K562 (cell line): ENCODE measurements at regions not wholly inside any gene's neighbourhood (a gene's known extent, or its start where the extent isn't known, plus 50 kb on each side); places are given as distances from the start of the nearest gene placed in this dataset.

Source experiments
- ATAC-seq: fragments of 200-7000 bp; cut with Tn5 transposase; 3 replicates; pipeline ENCODE4 v1.9.1; 2020; ENCODE audit warnings: moderate library complexity
- BruUV-seq: library from RNA; stranded (reverse); fragments of 400-500 nt; replicated peaks from 2 replicates; lab custom pipeline; 2021; lab: Mats Ljungman, UMichigan
- CTCF ChIA-PET: fragments of 300-600 bp; formaldehyde crosslinking; extraction: SDS; loops from one replicate; lab custom pipeline; 2021; ENCODE audit warnings: low intra/inter-chr PET ratio; lab: Yijun Ruan, JAX
- POLR2A ChIA-PET: fragments of 300-600, 350-650 bp; sonication (Branson Sonifier 250); formaldehyde crosslinking; extraction: SDS; loops from one replicate; lab custom pipeline; 2021; ENCODE audit warnings: antibody characterized with exemption, inconsistent platforms; lab: Yijun Ruan, JAX
- DNase-seq, 4 experiments: peaks; one replicate each; pipeline versions ENCODE4 v3.0.0 to v3.0.0-alpha.2; 2011 to 2018; ENCODE audit warnings: low spot score in 3 of 4, mixed read lengths in 3 of 4; ENCODE audit errors: extremely low read depth in 1 of 4
- FAIRE-seq: peaks from 2 replicates; lab custom pipeline; 2011; peaks lifted over from hg19 to GRCh38; lab: Jason Lieb, UNC
- H2AFZ ChIP-seq: 2 replicates; pipeline ENCODE4 v1.6.0; 2011; ENCODE audit warnings: low read depth, low read length, control low read depth, inconsistent platforms
- H3K27ac ChIP-seq: fragments of 200-600 bp; 3 replicates; pipeline ENCODE4 v1.8.0; 2011; ENCODE audit warnings: low read depth, mild to moderate bottlenecking, control low read depth, inconsistent platforms, low read length, moderate library complexity, mixed read lengths; ENCODE audit errors: extremely low read depth
- H3K27me3 ChIP-seq, 2 experiments: fragments of 300-600 bp in 1 of 2; 2 replicates in 1 of 2; 3 replicates in 1 of 2; pipeline versions ENCODE4 v1.6.0 to v1.8.0; 2011; ENCODE audit warnings: inconsistent platforms in 2 of 2, low read length in 2 of 2, mild to moderate bottlenecking in 1 of 2, mixed read lengths in 1 of 2, moderate library complexity in 1 of 2; ENCODE audit not compliant: control insufficient read depth in 2 of 2, insufficient read depth in 2 of 2
- H3K36me3 ChIP-seq: fragments of 300-600 bp; 3 replicates; pipeline ENCODE4 v1.8.0; 2011; ENCODE audit warnings: mild to moderate bottlenecking, low read length, inconsistent platforms; ENCODE audit not compliant: control insufficient read depth, insufficient read depth
- H3K4me1 ChIP-seq, 2 experiments: fragments of 200-600 bp in 1 of 2; replicated peaks in 1 of 2; 2 replicates in 1 of 2; 3 replicates in 1 of 2; pipeline versions ENCODE4 v1.5.1 to v1.8.0; 2011; ENCODE audit warnings: inconsistent platforms in 2 of 2, low read length in 2 of 2, mild to moderate bottlenecking in 1 of 2, mixed read lengths in 1 of 2, moderate library complexity in 1 of 2; ENCODE audit not compliant: control insufficient read depth in 2 of 2, insufficient read depth in 2 of 2
- H3K4me2 ChIP-seq: 2 replicates; pipeline ENCODE4 v1.6.1; 2011; ENCODE audit warnings: low read length, control low read depth, inconsistent platforms, mixed read lengths; ENCODE audit not compliant: insufficient read depth
- H3K4me3 ChIP-seq: fragments of 200-600 bp; sonication (generic), shearing (Covaris generic); 2 replicates; pipeline ENCODE4 v1.5.1; 2016; ENCODE audit warnings: control low read depth, inconsistent platforms
- H3K79me2 ChIP-seq: fragments of 200-600 bp; 3 replicates; pipeline ENCODE4 v1.8.0; 2011; ENCODE audit warnings: low read length, inconsistent platforms; ENCODE audit not compliant: control insufficient read depth, insufficient read depth
- H3K9ac ChIP-seq, 2 experiments: 2 replicates each; pipeline versions ENCODE4 v1.6.0 to v1.6.1; 2011; ENCODE audit warnings: low read depth in 2 of 2, low read length in 2 of 2, control low read depth in 1 of 2, inconsistent platforms in 1 of 2, mild to moderate bottlenecking in 1 of 2, mixed read lengths in 1 of 2; ENCODE audit not compliant: insufficient read depth in 1 of 2
- H3K9me1 ChIP-seq: one replicate; pipeline ENCODE4 v1.6.0; 2011; ENCODE audit warnings: inconsistent platforms, mild to moderate bottlenecking, low read length, moderate library complexity; ENCODE audit not compliant: control insufficient read depth, insufficient read depth
- H3K9me3 ChIP-seq: replicated peaks from 2 replicates; pipeline ENCODE4 v1.5.1; 2011; ENCODE audit warnings: low read depth, low read length, inconsistent platforms; ENCODE audit not compliant: control insufficient read depth, insufficient read depth
- H4K20me1 ChIP-seq: replicated peaks from 2 replicates; pipeline ENCODE4 v1.6.1; 2011; ENCODE audit warnings: low read length, inconsistent platforms, mixed read lengths; ENCODE audit not compliant: control insufficient read depth, insufficient read depth
- BCOR ChIP-seq: fragments of 450-650 bp; IDR thresholded peaks from 2 replicates; pipeline ENCODE4 v1.6.1; 2016
- ELK3 ChIP-seq: fragments of 450-650 bp; formaldehyde crosslinking; IDR thresholded peaks from 2 replicates; pipeline ENCODE4 v1.4.0; 2020; ENCODE audit warnings: mild to moderate bottlenecking
- MCM3 ChIP-seq: fragments of 450-650 bp; IDR thresholded peaks from 2 replicates; pipeline ENCODE4 v1.6.1; 2016
- MTA3 ChIP-seq: fragments of 450-650 bp; formaldehyde crosslinking; IDR thresholded peaks from 2 replicates; pipeline ENCODE4 v1.6.1; 2017; ENCODE audit warnings: mild to moderate bottlenecking, borderline replicate concordance
- RHOXF2B ChIP-seq: fragments of 250-450 bp; sonication (Bioruptor Pico); conservative IDR thresholded peaks from 2 replicates; pipeline ENCODE4 v1.5.1; 2021
- WGBS: fragments of 100-300 bp; shearing (Covaris generic); methylation state at CpG from one replicate; pipeline ENCODE4 v1.1.6; 2016; ENCODE audit warnings: low coverage, mixed read lengths; ENCODE audit not compliant: insufficient coverage; ENCODE audit errors: missing lambda C conversion rate; 5-methylcytosine and 5-hydroxymethylcytosine counted together
- in situ Hi-C: fragments of 300-500 bp; cut with MboI; formaldehyde crosslinking; loops from 4 replicates; pipeline ENCODE4 v1.15.0; 2018; ENCODE audit warnings: inconsistent platforms, mixed read lengths
- intact Hi-C: fragments of 100-400 bp; cut with micrococcal nuclease; formaldehyde crosslinking; loops from 2 replicates; pipeline ENCODE4 v1.14.2; 2022

GRCh38 chr12:111084158-111084557, 163.8 kb upstream of the MYL2 start:
- Histone ChIP-seq H3K9me1 (no peaks in the 10 kb centered on the region), H3K27me3 (peaks cover 20 to 66% of the 10 kb centered on the region in 2 experiments; a peak in 4 of 5 replicates), H4K20me1 (no peaks in the 10 kb centered on the region; the same call in 1 of the 2 replicates), H3K4me2 (no peak overlapping the region), H3K27ac (no peak overlapping the region), H3K9me3 (no peaks in the 10 kb centered on the region), H3K4me3 (no peak overlapping the region), H3K79me2 (no peaks in the 10 kb centered on the region), H3K9ac (no peak overlapping the region), H2AFZ (no peak overlapping the region), H3K4me1 (no peaks in the 10 kb centered on the region), H3K36me3 (no peaks in the 10 kb centered on the region)
- CTCF ChIA-PET: no interaction called here
- in situ Hi-C loops: no loop called here
- no TSS peak for BruUV-seq
- TF ChIP-seq MTA3 (no peak), BCOR (no peak)
- no peak for FAIRE-seq
- WGBS: 2% methylated on average over 4 of the region's 4 CpGs
- intact Hi-C loops: no loop called here
- no peak for ATAC-seq
- DNase-seq: no peak
- POLR2A ChIA-PET: no interaction called here

- no peak for DNase-seq
- Histone ChIP-seq H3K9me3 (no peaks in the 10 kb centered on the region), H3K4me3 (no peak overlapping the region), H4K20me1 (no peaks in the 10 kb centered on the region; the same call in 1 of the 2 replicates), H3K27ac (no peak overlapping the region), H3K79me2 (no peaks in the 10 kb centered on the region), H2AFZ (no peak overlapping the region), H3K4me2 (no peak overlapping the region), H3K27me3 (peaks cover 27 to 79% of the 10 kb centered on the region in 2 experiments), H3K9me1 (no peaks in the 10 kb centered on the region), H3K9ac (no peak overlapping the region), H3K4me1 (no peaks in the 10 kb centered on the region; a peak in 1 of 5 replicates), H3K36me3 (no peaks in the 10 kb centered on the region)
- POLR2A ChIA-PET: no interaction called here
- TF ChIP-seq MCM3: no peak
- TF ChIP-seq ELK3 (CRISPR knock-in tag): no peak
- TF ChIP-seq RHOXF2B (CRISPR knock-in tag): no peak
- BruUV-seq: no TSS peak
- CTCF ChIA-PET: no interaction called here
- in situ Hi-C loops: no loop called here
- WGBS: 0% methylated on average over 5 of the region's 5 CpGs
- FAIRE-seq: no peak
- no peak for ATAC-seq
- intact Hi-C loops: no loop called here
Measured at GRCh38 chr12:111081600-111081999, 161.2 kb upstream of the MYL2 start.
